GM18520 (cell line): ENCODE measurements at regions not wholly inside any gene's neighbourhood (a gene's known extent, or its start where the extent isn't known, plus 50 kb on each side); places are given as distances from the start of the nearest gene placed in this dataset.

Experiments
- ATAC-seq: cut with Tn5 transposase; IDR thresholded peaks from one replicate; pipeline ENCODE4 v1.9.1; 2021; ENCODE audit not compliant: unreplicated experiment

DNA sequence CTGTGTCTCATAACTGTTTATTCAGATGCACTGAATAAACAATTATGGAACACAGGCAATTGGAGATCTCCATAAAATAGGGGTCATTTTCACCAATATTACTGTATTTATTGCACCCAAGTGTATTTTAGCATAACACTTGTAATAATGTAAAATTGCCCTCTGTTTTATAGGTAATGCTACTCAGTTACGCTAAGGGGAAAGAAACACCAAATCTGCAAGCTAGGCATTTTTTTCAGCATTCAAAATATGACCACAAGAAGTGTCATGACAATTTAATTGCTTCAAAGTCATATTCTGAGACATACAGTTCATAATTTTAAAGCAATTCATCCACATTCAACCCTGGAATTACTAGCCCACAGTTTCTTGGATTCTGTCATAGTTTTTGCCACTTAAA, 643.2 kb upstream of the NOX3 start:
- no peak for ATAC-seq

DNA sequence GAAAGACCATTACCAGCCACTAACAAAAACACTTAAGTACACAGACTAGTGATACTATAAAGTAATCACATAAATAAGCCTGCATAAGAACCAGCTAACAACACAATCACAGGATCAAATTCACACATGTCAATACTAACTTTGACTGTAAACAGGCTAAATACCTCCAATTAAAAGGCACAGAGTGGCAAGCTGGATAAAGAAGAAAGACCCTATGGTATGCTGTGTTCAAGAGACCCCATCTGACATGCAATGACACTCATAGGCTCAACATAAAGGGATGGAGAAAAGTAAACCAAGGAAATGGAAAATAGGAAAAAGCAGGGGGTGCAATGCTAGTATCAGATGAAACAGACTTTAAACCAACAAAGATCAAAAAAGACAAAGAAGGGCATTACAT, 631.8 kb upstream of the NOX3 start:
- ATAC-seq = no peak

- ATAC-seq = no peak
Measured at GRCh38 chr6:156082012-156082411, 626.4 kb upstream of the NOX3 start.

- ATAC-seq = no peak
Measured at GRCh38 chr6:156080371-156080770, 624.7 kb upstream of the NOX3 start.

GRCh38 chr6:156068881-156069280, 613.2 kb upstream of the NOX3 start:
- no peak for ATAC-seq

DNA sequence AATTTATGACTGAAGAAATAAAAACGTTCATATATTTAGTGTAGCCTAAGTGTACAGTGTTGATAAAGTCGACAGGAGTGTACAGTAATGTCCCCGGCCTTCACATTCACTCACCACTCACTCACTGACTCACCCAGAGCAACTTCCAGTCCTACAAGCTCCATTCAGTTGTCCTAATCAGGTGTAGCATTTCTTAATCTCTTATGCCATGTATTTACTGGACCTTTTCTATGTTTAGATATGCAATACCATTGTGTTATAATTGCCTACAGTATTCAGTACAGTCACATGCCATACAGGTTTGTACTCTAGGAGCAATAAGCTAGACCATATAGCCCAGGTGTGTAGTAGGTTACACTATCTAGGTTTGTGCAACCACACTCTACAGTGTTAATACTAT, 610.2 kb upstream of the NOX3 start:
- ATAC-seq = no peak

DNA sequence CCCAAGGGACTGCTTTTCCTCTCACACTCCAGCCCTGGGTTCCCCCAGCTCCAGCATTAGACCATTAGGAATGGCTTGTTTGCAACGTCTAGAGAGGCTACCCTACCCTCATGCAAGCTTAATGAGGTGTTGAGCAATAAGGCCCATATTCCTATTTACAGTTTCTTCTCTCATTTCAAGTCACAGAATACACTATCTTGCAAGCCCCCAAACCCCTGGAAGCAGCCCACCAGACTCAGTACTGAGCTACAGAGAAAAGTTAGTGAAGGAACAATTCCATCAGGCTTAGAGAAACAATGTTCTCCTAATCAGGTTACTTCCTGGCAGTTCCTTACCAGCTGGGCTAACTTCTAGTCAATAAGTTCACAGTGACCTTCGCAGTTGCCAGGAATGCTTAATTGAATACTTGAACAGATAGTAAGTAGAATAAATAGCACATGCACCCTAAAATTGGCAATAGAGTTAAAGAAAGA, 606.5 kb upstream of the NOX3 start:
- ATAC-seq = no peak

DNA sequence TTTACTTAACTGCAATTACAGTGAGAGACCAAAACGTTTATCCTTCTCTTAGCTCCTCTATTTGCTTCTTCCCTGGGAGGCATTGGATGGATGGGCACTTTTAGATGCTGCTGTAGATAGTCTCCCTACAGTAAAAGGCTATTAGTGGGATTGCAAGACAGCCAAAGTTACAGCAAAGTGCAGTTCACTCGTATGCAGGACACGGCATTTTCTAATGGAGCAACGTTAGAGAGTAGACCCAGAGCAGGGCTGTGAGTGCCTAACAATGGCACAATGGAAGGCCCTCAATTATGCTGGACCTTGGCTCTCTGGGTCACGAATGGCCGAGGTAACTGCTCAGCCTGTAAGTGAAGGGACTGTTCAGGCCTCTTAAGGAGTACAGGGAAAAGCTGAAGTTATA, 605.8 kb upstream of the NOX3 start:
- no peak for ATAC-seq

DNA sequence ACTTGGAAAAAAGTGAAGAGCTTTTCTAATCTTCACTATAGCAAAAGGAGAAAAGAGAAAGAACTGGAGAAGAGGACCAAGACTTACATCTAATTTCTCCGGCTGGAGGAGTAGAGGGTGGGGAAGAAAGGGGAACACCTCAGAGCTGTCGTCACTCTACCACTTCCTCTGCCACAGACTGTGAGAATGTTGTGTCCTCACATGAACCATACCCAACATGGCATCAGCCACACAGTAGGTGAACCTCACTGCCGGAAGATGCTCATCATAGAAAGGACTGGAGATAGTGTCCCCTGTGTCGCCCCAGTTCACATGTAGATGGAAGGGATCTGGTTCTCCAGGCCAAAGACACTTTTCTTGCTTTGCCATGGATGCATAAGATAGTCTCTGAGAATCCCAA, 604.4 kb upstream of the NOX3 start:
- ATAC-seq = no peak

DNA sequence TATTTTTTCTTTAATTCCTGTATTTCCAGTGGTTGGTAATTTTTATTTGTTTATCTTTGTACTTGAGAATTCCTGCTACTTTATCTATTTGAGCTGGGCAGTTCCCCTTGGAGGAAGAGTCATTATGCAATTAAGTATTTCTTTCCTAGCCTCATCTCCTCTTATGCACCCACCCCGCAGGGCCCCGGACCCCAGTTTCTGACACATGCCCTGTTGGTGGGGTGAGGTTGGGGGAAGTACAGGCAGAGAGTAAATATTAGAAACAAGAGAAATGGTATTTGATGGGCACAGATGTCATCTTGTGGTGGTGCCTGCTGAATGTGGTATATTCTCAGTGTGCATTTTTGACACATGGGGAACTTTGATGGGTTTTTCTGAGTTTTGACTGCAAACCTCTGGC, 602.7 kb upstream of the NOX3 start:
- no peak for ATAC-seq

DNA sequence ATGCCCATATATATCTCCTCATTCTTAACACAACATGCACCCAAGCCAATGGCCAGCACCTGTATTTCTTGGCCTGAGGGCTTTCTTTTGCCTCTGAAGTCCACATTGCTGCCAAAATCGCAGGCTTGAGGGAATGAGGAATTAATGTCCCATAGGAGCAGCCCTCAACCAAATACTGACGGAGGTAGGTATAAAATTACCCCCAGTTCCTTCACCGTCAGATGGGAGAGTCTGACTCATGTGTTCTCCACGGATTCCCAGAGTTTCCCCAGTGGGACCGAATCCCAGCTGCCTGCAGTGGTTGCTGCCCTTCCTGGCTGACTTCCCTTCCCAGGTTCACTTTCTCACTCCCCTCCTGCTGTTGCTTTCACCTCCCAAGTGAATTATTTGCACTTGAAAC, 602.2 kb upstream of the NOX3 start:
- no peak for ATAC-seq

- ATAC-seq = no peak
Measured at GRCh38 chr6:156056085-156056484, 600.4 kb upstream of the NOX3 start.

DNA sequence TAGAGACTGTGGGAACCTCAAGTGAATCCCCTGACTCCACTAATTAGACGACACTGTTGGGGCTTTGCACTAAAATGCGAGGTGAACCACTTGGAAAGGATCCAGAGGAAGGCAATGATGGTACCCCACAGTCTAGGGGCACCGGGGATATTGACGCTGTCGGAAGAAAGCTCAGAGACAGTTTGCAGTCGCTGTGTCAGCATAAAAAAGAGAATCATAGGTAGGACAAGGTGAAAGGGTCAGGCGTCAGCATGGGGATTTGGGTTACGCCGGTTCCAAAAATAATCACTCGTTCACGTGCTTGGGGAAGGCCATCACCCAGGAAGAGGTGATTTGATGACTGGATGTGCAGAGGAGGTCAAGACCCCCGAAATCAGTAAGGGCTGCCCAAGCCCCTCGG, 598.0 kb upstream of the NOX3 start:
- ATAC-seq = no peak

- no peak for ATAC-seq
Measured at GRCh38 chr6:156046841-156047449, 591.3 kb upstream of the NOX3 start.

- no peak for ATAC-seq
Measured at GRCh38 chr6:156046268-156046665, 590.6 kb upstream of the NOX3 start.

GRCh38 chr6:156045401-156046267, 590.0 kb upstream of the NOX3 start:
- no peak for ATAC-seq

DNA sequence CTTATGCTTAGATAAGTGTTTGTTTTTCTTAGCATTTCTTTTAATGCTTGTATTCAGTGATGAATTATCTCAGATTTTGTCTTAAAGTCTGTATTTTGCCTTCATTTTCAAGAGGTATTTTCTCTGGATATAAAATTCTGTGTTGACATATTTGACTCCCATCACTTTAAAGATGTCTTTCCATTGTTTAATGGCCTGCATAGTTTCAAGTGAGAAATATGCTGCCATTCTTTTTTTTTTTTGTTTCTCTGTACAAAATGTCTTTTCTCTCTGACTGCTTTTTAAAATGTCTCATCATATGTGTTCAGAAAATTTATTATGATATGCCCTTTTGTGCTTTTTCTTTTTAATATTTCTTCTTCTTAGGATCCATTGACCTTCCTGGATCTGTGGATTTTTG, 578.0 kb upstream of the NOX3 start:
- no peak for ATAC-seq

DNA sequence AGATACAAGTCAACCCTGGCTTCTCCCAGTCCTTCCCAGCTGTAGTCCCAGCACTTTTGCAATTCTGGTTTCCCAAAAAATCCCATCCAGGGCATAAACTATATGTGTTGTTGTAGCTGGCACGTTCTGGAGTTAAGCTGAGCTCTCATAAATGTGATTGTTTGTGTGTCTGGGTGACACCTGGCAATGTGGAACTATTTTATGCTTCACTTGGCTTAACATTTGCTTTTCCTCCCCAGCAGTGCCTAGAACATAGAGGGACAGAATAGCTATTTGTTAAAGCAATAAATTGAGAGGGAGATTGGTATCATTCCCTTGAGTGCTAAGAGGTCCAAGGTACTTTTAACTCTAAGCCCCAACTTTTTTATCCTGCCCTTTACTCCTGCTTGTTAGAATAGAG, 575.9 kb upstream of the NOX3 start:
- ATAC-seq = no peak

DNA sequence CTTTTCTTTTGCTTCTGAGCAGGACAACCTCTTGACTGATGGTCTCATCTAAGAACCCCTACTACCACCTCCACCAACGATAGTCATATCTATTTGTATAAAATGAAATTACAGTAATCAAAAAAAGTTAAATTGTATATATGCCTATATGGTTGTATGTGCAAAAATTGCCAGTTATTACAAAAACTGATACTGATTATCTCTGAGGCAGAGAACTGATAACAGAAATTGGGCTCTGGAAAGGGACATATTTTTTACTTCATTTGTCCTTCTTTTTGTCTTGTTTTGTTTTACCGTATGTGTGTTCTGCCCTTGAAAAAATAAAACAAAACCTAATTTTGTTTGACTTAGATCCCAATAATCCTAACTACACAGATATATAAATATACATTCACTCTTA, 574.4 kb upstream of the NOX3 start:
- ATAC-seq = no peak

- no peak for ATAC-seq
Measured at GRCh38 chr6:156029286-156029985, 573.8 kb upstream of the NOX3 start.

DNA sequence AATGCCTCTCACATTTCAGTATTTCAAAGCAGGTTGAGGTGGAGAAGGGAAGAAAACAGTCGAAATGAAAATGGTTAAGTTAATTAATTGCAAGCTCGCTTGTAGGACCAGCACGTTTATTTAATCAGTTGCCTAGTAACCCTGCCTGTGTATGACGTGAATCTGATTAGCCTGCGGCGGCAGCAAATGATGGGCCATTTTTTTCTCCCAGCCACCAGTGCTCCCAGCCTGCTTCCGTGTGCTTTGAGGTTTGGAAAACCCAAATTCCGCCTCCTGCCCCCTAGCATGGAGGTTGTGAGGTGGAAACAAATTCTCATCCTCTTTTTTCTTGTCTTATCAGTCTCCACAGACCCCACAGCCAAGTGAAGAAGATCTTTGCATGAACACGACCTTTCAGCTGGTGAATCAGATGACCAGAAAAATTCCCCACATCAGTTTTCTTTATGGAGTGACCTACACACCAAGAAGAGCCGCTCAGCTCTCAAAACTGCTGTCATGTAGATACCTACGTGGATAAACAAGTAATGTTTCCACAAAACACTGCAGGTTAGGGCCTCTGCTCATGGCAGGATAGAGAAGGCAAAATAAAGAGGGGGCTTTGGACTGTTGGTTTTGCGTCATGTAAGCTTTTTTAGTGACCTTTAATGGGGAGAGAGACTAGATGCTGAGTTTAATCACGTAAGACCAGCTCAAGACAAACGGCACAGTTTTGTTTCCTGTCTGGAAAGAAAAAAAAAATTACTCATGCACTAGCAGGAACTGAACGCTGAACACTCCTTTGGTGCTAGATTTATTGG, 572.9 kb upstream of the NOX3 start:
- ATAC-seq = no peak
